Activated T-cell treated with anti-CD3 and anti-CD28 coated beads, Interleukin-2, amount 50 U/mL, for 24 hours (primary cell): ENCODE measurements at regions not wholly inside any gene's neighbourhood (a gene's known extent, or its start where the extent isn't known, plus 50 kb on each side); places are given as distances from the start of the nearest gene placed in this dataset.

Experiments
- DNase-seq: peaks from one replicate; pipeline ENCODE4 v3.0.0-alpha.2; 2020
- H3K27ac Mint-ChIP-seq: 2 replicates; pipeline ENCODE4 v1.8.0; 2020; ENCODE audit warnings: mild to moderate bottlenecking, mixed read lengths
- H3K27me3 Mint-ChIP-seq: 2 replicates; pipeline ENCODE4 v1.8.0; 2020; ENCODE audit warnings: mixed read lengths
- H3K36me3 Mint-ChIP-seq: 2 replicates; pipeline ENCODE4 v1.8.0; 2020; ENCODE audit warnings: low read depth, mixed read lengths
- H3K4me1 Mint-ChIP-seq: 2 replicates; pipeline ENCODE4 v1.8.0; 2020; ENCODE audit warnings: low read depth, mixed read lengths
- H3K4me3 Mint-ChIP-seq: 2 replicates; pipeline ENCODE4 v1.8.0; 2020; ENCODE audit warnings: mild to moderate bottlenecking, moderate library complexity, mixed read lengths
- H3K9me3 Mint-ChIP-seq: 2 replicates; pipeline ENCODE4 v1.8.0; 2020; ENCODE audit warnings: mixed read lengths

- Mint-ChIP-seq H3K36me3 (no peaks in the 10 kb centered on the region), H3K4me1 (no peaks in the 10 kb centered on the region), H3K27ac (no peak overlapping the region), H3K27me3 (no peaks in the 10 kb centered on the region), H3K9me3 (peaks cover 2% of the 10 kb centered on the region), H3K4me3 (no peak overlapping the region)
- no peak for DNase-seq
These were observed 577.1 kb downstream of the HACE1 start for GRCh38 chr6:104282581-104282980.

GRCh38 chr6:104281370-104281769, 578.3 kb downstream of the HACE1 start:
- Mint-ChIP-seq H3K4me3 (no peak overlapping the region), H3K27ac (no peak overlapping the region), H3K27me3 (no peaks in the 10 kb centered on the region), H3K36me3 (no peaks in the 10 kb centered on the region), H3K4me1 (no peaks in the 10 kb centered on the region), H3K9me3 (peaks cover 2% of the 10 kb centered on the region)
- DNase-seq = no peak

DNA sequence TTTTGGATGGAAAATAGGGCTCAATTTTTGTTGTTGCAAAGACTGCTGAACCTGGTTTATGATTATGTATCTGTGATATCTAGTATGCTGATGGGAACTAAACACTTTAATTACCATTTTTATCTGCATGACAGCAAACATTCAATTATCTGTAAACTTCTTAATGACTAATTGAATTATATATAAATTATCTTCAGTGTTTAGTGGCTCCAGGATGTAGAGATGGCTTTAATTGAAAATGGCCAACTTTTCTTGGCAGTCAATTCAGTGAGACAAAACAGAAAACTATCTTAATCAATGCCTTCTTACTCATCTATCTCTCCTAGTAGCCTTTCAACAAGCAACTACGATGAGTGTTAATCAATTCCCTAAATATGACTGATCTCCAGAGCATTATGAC, 591.3 kb downstream of the HACE1 start:
- Mint-ChIP-seq H3K27ac (no peak overlapping the region), H3K9me3 (no peaks in the 10 kb centered on the region), H3K36me3 (no peaks in the 10 kb centered on the region), H3K4me3 (no peak overlapping the region), H3K4me1 (no peaks in the 10 kb centered on the region), H3K27me3 (no peaks in the 10 kb centered on the region)
- DNase-seq = no peak

- H3K4me3 Mint-ChIP-seq = no peak overlapping the region
- H3K36me3 Mint-ChIP-seq = no peaks in the 10 kb centered on the region
- DNase-seq = no peak
- H3K27ac Mint-ChIP-seq = no peak overlapping the region
- H3K9me3 Mint-ChIP-seq = no peaks in the 10 kb centered on the region
- no peaks in the 10 kb centered on the region for H3K4me1 Mint-ChIP-seq
- no peaks in the 10 kb centered on the region for H3K27me3 Mint-ChIP-seq
These were observed 592.8 kb downstream of the HACE1 start for GRCh38 chr6:104266922-104267321.

GRCh38 chr6:104256646-104257045, 603.1 kb downstream of the HACE1 start:
- Mint-ChIP-seq H3K27me3 (no peaks in the 10 kb centered on the region), H3K36me3 (no peaks in the 10 kb centered on the region), H3K27ac (no peak overlapping the region), H3K4me3 (no peak overlapping the region), H3K9me3 (no peaks in the 10 kb centered on the region), H3K4me1 (no peaks in the 10 kb centered on the region)
- DNase-seq = no peak

DNA sequence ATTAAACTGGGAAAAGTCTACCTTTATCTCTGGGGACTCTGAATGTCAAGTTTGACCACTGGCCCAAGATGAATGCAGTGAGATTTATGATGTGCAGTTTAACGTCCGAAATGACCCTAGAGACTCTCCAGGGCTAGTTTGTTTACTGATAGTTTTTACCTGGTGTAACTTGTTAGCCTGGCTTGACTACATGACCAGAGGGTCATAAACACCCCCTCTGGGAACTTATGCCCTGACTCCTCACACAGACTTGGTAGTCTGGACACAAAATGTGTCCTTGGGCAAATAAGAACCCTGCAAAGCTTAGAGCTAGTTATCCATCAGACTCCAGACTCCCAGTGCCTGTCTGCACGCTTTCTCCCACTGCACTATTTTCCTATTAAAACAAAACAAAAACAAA, 606.5 kb downstream of the HACE1 start:
- Mint-ChIP-seq H3K4me3 (no peak overlapping the region), H3K27me3 (no peaks in the 10 kb centered on the region), H3K27ac (no peak overlapping the region), H3K36me3 (no peaks in the 10 kb centered on the region), H3K9me3 (no peaks in the 10 kb centered on the region), H3K4me1 (no peaks in the 10 kb centered on the region)
- no peak for DNase-seq

GRCh38 chr6:104252276-104252675, 607.4 kb downstream of the HACE1 start:
- Mint-ChIP-seq H3K4me3 (no peak overlapping the region), H3K27ac (no peak overlapping the region), H3K4me1 (no peaks in the 10 kb centered on the region), H3K36me3 (no peaks in the 10 kb centered on the region), H3K9me3 (no peaks in the 10 kb centered on the region), H3K27me3 (no peaks in the 10 kb centered on the region)
- DNase-seq = no peak

GRCh38 chr6:104251651-104252050, 608.1 kb downstream of the HACE1 start:
- Mint-ChIP-seq H3K27me3 (no peaks in the 10 kb centered on the region), H3K27ac (no peak overlapping the region), H3K36me3 (no peaks in the 10 kb centered on the region), H3K4me1 (no peaks in the 10 kb centered on the region), H3K4me3 (no peak overlapping the region), H3K9me3 (peaks cover 3% of the 10 kb centered on the region)
- DNase-seq = no peak

- Mint-ChIP-seq H3K27ac (no peak overlapping the region), H3K27me3 (no peaks in the 10 kb centered on the region), H3K4me3 (no peak overlapping the region), H3K4me1 (no peaks in the 10 kb centered on the region), H3K9me3 (peaks cover 2% of the 10 kb centered on the region), H3K36me3 (no peaks in the 10 kb centered on the region)
- DNase-seq = no peak
These were observed 618.9 kb downstream of the HACE1 start for GRCh38 chr6:104240865-104241264.

DNA sequence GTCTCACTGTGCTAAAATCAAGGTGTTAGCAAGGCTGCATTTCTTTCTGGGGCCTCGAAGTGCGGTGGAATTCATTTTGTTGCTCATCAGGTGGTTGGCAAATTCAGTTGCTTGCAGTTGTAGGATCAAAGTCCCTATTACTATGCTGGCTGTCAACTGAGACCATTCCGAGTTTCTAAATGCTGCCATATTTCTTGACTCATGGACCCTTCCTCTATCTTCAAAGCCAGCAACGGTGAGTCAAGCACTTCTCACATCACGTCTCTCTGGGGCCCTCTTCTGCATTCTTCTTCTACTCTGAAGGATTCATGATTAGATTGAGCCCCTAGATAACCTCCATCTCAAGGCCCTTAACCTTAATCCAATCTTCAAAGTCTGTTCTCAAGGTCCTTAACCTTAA, 619.7 kb downstream of the HACE1 start:
- Mint-ChIP-seq H3K4me3 (no peak overlapping the region), H3K4me1 (no peaks in the 10 kb centered on the region), H3K36me3 (no peaks in the 10 kb centered on the region), H3K27me3 (no peaks in the 10 kb centered on the region), H3K27ac (no peak overlapping the region), H3K9me3 (peaks cover 2% of the 10 kb centered on the region)
- no peak for DNase-seq

GRCh38 chr6:104229057-104229456, 630.7 kb downstream of the HACE1 start:
- Mint-ChIP-seq H3K9me3 (no peaks in the 10 kb centered on the region), H3K27me3 (no peaks in the 10 kb centered on the region), H3K36me3 (no peaks in the 10 kb centered on the region), H3K27ac (no peak overlapping the region), H3K4me3 (no peak overlapping the region), H3K4me1 (no peaks in the 10 kb centered on the region)
- no peak for DNase-seq

GRCh38 chr6:104227508-104227907, 632.2 kb downstream of the HACE1 start:
- H3K4me3 Mint-ChIP-seq = no peak overlapping the region
- H3K27me3 Mint-ChIP-seq = no peaks in the 10 kb centered on the region
- H3K36me3 Mint-ChIP-seq = no peaks in the 10 kb centered on the region
- DNase-seq = no peak
- H3K9me3 Mint-ChIP-seq = no peaks in the 10 kb centered on the region
- H3K27ac Mint-ChIP-seq = no peak overlapping the region
- no peaks in the 10 kb centered on the region for H3K4me1 Mint-ChIP-seq

- Mint-ChIP-seq H3K4me3 (no peak overlapping the region), H3K9me3 (no peaks in the 10 kb centered on the region), H3K4me1 (no peaks in the 10 kb centered on the region), H3K27ac (no peak overlapping the region), H3K27me3 (no peaks in the 10 kb centered on the region), H3K36me3 (no peaks in the 10 kb centered on the region)
- no peak for DNase-seq
These were observed 632.8 kb downstream of the HACE1 start for GRCh38 chr6:104226790-104227446.

GRCh38 chr6:104218116-104218515, 641.6 kb downstream of the HACE1 start:
- Mint-ChIP-seq H3K4me1 (no peaks in the 10 kb centered on the region), H3K27me3 (no peaks in the 10 kb centered on the region), H3K36me3 (no peaks in the 10 kb centered on the region), H3K27ac (no peak overlapping the region), H3K9me3 (no peaks in the 10 kb centered on the region), H3K4me3 (no peak overlapping the region)
- no peak for DNase-seq

DNA sequence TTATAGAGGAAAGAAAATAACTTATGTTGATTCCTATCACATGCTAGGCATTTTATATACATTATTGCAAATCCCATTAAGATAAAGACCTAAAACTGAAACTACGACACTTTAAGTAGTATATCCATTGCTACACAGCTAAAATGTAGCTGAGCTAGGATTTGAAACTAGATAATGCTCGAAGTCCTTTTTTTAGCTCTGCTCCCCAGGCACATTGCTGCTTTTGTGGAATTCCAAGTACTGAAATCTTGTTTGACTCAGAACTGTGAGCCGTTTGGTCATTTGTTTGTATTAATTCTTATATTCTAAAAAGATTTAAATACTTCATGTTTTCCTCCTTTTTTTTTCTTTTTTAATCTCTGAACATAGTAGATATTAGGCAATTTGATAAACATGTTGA, 644.8 kb downstream of the HACE1 start:
- no peak overlapping the region for H3K27ac Mint-ChIP-seq
- no peaks in the 10 kb centered on the region for H3K27me3 Mint-ChIP-seq
- no peak overlapping the region for H3K4me3 Mint-ChIP-seq
- DNase-seq = no peak
- H3K9me3 Mint-ChIP-seq = no peaks in the 10 kb centered on the region
- H3K4me1 Mint-ChIP-seq = no peaks in the 10 kb centered on the region
- no peaks in the 10 kb centered on the region for H3K36me3 Mint-ChIP-seq
